ENCODE measurements at regions not wholly inside any gene's neighbourhood (a gene's known extent, or its start where the extent isn't known, plus 50 kb on each side); places are given as distances from the start of the nearest gene placed in this dataset.

DNA sequence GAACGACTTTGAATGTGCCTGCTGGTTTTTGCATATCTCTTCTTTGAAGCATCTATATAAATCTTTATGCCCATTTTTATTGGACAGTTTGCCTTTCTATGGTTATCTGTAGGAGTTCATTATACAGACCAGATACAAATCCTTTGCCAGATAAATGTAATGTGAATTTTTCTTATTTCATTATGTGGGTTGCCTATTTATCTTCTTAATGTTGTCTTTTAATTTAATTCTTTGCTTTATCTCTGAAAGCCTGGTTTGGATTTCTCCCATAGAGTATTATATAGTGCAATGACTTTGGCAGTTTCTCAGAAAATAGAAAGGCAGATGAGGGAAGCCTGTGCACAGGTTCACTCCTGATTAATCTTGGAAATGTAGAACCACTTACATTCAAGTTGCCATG, 1025.1 kb downstream of the GRM8 start:
- TF ChIP-seq, protein P1, sequence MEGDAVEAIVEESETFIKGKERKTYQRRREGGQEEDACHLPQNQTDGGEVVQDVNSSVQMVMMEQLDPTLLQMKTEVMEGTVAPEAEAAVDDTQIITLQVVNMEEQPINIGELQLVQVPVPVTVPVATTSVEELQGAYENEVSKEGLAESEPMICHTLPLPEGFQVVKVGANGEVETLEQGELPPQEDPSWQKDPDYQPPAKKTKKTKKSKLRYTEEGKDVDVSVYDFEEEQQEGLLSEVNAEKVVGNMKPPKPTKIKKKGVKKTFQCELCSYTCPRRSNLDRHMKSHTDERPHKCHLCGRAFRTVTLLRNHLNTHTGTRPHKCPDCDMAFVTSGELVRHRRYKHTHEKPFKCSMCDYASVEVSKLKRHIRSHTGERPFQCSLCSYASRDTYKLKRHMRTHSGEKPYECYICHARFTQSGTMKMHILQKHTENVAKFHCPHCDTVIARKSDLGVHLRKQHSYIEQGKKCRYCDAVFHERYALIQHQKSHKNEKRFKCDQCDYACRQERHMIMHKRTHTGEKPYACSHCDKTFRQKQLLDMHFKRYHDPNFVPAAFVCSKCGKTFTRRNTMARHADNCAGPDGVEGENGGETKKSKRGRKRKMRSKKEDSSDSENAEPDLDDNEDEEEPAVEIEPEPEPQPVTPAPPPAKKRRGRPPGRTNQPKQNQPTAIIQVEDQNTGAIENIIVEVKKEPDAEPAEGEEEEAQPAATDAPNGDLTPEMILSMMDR (conservative IDR thresholded peaks at IDR 0.05 in 1 of 2, IDR thresholded peaks at IDR 0.05 in 1 of 2; ENCODE audit: extremely low read depth in 1 of 2, insufficient read depth in 1 of 2, low read depth in 1 of 2, low read length in 2 of 2), result no peak
- TF ChIP-seq EZH2 (IDR thresholded peaks at IDR 0.05; ENCODE audit: borderline replicate concordance, low read length), result no peak
